C4-2B (cell line): ENCODE measurements at regions not wholly inside any gene's neighbourhood (a gene's known extent, or its start where the extent isn't known, plus 50 kb on each side); places are given as distances from the start of the nearest gene placed in this dataset.

Experiments used
- H3K27ac ChIP-seq: fragments of 450-650 bp; 2 replicates; pipeline ENCODE4 v1.5.1; 2017
- CTCF ChIP-seq: fragments of 450-650 bp; conservative IDR thresholded peaks from 2 replicates; pipeline ENCODE4 v1.5.1; 2017; ENCODE audit warnings: mild to moderate bottlenecking
- ZFX ChIP-seq: fragments of 450-650 bp; IDR thresholded peaks from 2 replicates; pipeline ENCODE4 v1.6.1; 2017

- no peak overlapping the region for H3K27ac ChIP-seq
- TF ChIP-seq CTCF (no peak), ZFX (no peak)
These were observed 195.1 kb upstream of the CCDC150 start for GRCh38 chr2:196444442-196444841.

DNA sequence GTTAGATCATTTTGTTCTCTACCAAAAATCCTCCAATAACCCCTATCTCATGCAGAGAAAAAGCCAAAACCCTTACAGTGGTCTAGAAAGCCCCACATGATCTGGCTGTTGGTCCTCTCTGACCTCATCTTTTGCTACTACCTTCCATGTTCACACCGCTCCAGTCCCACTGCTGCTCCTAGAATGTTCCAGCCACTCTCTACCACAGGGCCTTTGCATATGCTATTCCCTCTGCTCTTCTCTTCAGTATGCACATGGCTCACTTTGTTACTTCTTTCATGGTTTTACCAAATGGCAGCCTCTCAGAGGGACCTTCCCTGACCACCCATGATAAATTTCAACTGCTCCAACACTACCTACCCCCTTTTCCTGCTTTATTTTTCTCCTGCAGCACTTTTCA, 193.5 kb upstream of the CCDC150 start:
- H3K27ac ChIP-seq: no peak overlapping the region
- no peak for TF ChIP-seq CTCF
- no peak for TF ChIP-seq ZFX

GRCh38 chr2:196448407-196449079, 191.0 kb upstream of the CCDC150 start:
- H3K27ac ChIP-seq: no peak overlapping the region

GRCh38 chr2:196449083-196449482, 190.4 kb upstream of the CCDC150 start:
- H3K27ac ChIP-seq: no peak overlapping the region
- no peak for TF ChIP-seq CTCF
- TF ChIP-seq ZFX: no peak

More at GRCh38 chr2:196448407-196449079, 191.0 kb upstream of the CCDC150 start:
- TF ChIP-seq CTCF: no peak
- no peak for TF ChIP-seq ZFX

DNA sequence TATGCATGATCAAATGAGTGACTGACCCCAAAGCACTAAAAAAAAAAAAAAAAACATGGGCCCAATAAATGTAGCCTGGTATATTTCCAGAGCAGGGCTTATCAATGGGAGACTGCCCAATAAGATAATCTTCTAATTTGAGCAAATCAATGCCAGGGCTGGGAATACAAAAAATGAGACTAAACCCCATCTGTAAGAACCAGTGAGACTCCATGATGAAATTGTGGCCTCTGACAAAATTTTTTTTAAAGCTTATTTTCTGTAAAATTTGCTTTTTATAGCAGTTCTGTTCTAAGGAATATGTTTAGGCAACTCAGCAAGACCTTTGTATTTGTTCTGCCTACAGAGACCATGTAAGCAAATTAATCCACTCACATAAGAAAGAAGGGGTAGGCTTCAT, 186.8 kb upstream of the CCDC150 start:
- no peak overlapping the region for H3K27ac ChIP-seq
- no peak for TF ChIP-seq ZFX
- TF ChIP-seq CTCF: no peak

GRCh38 chr2:196453613-196454047, 185.9 kb upstream of the CCDC150 start:
- H3K27ac ChIP-seq: no peak overlapping the region
- TF ChIP-seq CTCF (peak; percentile 76), ZFX (no peak)

DNA sequence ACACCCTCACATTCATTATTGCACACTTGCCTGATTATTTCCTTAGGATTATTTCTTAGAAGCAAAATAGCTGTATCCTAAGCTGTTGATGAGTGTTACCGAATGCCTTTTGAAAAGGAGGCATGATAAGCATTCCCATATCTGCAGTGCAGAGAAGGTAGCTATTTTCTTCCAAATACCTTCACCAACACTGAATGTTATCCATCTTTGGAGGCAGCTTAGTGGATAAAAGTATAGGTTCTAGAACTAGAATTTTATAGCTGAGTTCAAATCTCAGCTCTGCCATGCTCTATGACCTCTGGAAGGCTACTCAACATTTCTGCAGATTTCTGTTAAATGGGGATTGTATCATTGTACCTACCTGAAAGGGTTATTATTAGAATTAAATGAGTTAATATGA, 185.0 kb upstream of the CCDC150 start:
- TF ChIP-seq CTCF: no peak
- TF ChIP-seq ZFX: no peak

More for the DNA sequence above, 185.0 kb upstream of the CCDC150 start:
- no peak overlapping the region for H3K27ac ChIP-seq
